ENCODE measurements at regions not wholly inside any gene's neighbourhood (a gene's known extent, or its start where the extent isn't known, plus 50 kb on each side); places are given as distances from the start of the nearest gene placed in this dataset.

- no peak for TF ChIP-seq CTCF (IDR thresholded peaks at IDR 0.05; ENCODE audit: insufficient read depth, low read depth, low read length)
- no peak for TF ChIP-seq EZH2 (IDR thresholded peaks at IDR 0.05; ENCODE audit: insufficient read depth, low read length)
These were observed 627.7 kb downstream of the LIG4 start for GRCh38 chr13:107587681-107588080.

Data from astrocyte (in vitro differentiated cells and primary cell).